Mucosa of descending colon (tissue), 3 donors: ENCODE measurements at regions not wholly inside any gene's neighbourhood (a gene's known extent, or its start where the extent isn't known, plus 50 kb on each side); places are given as distances from the start of the nearest gene placed in this dataset.

ENCODE experiments used
- ATAC-seq: fragments of 200-7000 bp; cut with Tn5 transposase; one replicate; pipeline ENCODE4 v1.9.1; 2020; ENCODE audit warnings: mild to moderate bottlenecking, moderate library complexity
- DNase-seq, 3 donors: peaks; one replicate each; pipeline ENCODE4 v3.0.0-alpha.2; 2020
- H3K36me3 ChIP-seq: fragments of 200-600 bp; one replicate; pipeline ENCODE4 v1.8.0; 2021; ENCODE audit warnings: low read depth, mild to moderate bottlenecking
- H3K4me1 ChIP-seq: fragments of 200-600 bp; one replicate; pipeline ENCODE4 v1.8.0; 2021; ENCODE audit warnings: low read depth, mild to moderate bottlenecking
- H3K4me3 ChIP-seq: fragments of 200-600 bp; one replicate; pipeline ENCODE4 v1.8.0; 2021; ENCODE audit warnings: mild to moderate bottlenecking
- H3K9me3 ChIP-seq: fragments of 200-600 bp; one replicate; pipeline ENCODE4 v1.8.0; 2021; ENCODE audit warnings: mild to moderate bottlenecking
- intact Hi-C, 2 donors: fragments of 100-400 bp; cut with DNase I in 1 of 2; cut with micrococcal nuclease in 1 of 2; formaldehyde crosslinking; loops; one replicate each; pipeline versions ENCODE4 v1.11.0 to v1.11.1; 2022; cut with DNase I, micrococcal nuclease
- TF ChIP-seq, protein P1 (sequence below): fragments of 200-600 bp; IDR thresholded peaks from one replicate; pipeline ENCODE4 v1.8.0; 2022; ENCODE audit warnings: antibody characterized with exemption, mild to moderate bottlenecking
- donor health status: DM: no; HTN: no; CAD: no; lungs with moderate emphysema.
- donor health status: DM: no; HTN: no; CAD: no.
- donor health status: DM: no; HTN: yes; CAD: no.

DNA sequence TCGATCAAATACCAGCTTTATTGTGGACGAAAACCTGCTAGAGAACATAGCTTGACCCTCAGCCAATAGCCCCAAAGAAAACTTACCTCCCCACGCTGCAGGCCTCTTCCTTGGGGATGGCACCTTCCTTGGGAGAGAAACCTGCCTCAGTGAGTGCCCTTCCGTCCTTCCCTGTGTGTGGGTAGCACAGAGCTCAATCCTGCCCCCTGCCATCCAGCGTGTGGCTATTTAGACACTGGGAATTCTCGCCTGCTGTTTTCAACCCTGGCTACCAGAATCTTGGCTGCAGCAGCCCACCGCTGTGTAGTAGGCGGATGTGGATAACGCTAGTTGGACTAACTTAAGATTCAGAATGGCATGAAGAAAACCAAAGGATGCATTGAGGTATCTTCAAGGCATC, 238.2 kb downstream of the TEX36 start:
- intact Hi-C loops, result no loop called here
- ATAC-seq, result no peak
- no peaks in the 10 kb centered on the region for H3K9me3 ChIP-seq
- TF ChIP-seq, protein P1, sequence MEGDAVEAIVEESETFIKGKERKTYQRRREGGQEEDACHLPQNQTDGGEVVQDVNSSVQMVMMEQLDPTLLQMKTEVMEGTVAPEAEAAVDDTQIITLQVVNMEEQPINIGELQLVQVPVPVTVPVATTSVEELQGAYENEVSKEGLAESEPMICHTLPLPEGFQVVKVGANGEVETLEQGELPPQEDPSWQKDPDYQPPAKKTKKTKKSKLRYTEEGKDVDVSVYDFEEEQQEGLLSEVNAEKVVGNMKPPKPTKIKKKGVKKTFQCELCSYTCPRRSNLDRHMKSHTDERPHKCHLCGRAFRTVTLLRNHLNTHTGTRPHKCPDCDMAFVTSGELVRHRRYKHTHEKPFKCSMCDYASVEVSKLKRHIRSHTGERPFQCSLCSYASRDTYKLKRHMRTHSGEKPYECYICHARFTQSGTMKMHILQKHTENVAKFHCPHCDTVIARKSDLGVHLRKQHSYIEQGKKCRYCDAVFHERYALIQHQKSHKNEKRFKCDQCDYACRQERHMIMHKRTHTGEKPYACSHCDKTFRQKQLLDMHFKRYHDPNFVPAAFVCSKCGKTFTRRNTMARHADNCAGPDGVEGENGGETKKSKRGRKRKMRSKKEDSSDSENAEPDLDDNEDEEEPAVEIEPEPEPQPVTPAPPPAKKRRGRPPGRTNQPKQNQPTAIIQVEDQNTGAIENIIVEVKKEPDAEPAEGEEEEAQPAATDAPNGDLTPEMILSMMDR, result no peak
- DNase-seq, result no peak
- H3K4me1 ChIP-seq, result no peaks in the 10 kb centered on the region
- H3K4me3 ChIP-seq, result no peak overlapping the region
- no peaks in the 10 kb centered on the region for H3K36me3 ChIP-seq

DNA sequence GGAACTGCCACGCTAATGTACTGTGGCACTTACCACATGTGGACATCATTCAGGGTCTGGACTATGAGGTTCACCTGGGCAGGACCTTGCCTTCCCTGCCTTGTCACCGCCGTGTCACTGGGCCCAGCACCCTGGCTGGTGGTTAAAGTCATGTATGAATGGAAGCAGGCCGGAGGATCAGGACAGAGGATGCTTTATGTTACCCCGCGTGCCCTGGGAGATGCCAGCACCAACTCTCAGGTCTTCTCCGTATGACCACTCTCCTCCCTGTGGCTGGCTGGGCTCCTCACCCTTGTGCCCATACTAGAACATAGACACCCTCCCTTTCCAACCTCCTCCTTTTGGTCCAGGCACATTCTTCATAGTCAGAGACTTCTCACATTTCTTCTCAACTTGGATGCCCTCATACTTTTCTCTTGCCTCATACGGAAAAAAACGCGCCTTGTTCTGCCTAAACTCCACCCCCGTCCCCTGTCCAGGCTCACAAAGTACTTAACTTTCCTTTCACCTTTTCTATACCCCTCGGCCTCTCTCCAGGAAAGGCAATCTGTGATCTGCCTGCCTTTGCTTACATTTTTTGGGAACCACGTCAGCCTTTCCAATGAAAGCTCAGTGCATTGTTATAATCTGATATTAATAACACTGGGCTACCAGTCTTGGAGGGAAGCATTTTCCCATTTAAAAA, 240.0 kb downstream of the TEX36 start:
- DNase-seq (no peak), ATAC-seq (no peak)
- H3K4me1 ChIP-seq, result no peaks in the 10 kb centered on the region
- H3K9me3 ChIP-seq, result no peaks in the 10 kb centered on the region
- no peak overlapping the region for H3K4me3 ChIP-seq
- TF ChIP-seq, protein P1, result no peak
- no peaks in the 10 kb centered on the region for H3K36me3 ChIP-seq
- intact Hi-C loops, result no loop called here

- Histone ChIP-seq H3K4me1 (no peaks in the 10 kb centered on the region), H3K36me3 (no peaks in the 10 kb centered on the region), H3K9me3 (no peaks in the 10 kb centered on the region), H3K4me3 (no peak overlapping the region)
- no peak for DNase-seq
- TF ChIP-seq, protein P1, result no peak
- ATAC-seq, result no peak
- intact Hi-C loops, result no loop called here
These were observed 241.8 kb downstream of the TEX36 start for GRCh38 chr10:125441151-125441550.

DNA sequence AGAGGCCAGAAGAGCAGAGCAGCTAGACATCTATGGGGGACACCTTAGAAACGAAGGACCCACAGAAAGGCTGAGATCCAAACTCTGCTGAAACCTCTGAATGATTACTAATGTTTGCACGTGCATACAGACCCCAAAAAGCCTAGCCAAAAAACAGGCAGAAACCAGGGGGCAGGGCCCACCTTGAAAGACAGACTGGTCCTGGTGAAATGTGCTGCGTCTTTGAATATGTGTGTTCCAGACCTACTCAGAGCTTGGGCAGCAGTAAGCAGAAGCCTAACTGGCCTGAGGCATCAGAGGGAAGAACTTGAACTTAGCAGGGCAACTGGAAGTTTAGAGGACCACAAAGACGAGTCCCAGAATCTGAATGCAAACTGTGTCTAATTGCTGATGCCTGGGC, 251.8 kb downstream of the TEX36 start:
- DNase-seq (no peak), ATAC-seq (no peak)
- Histone ChIP-seq H3K4me3 (no peak overlapping the region), H3K36me3 (no peaks in the 10 kb centered on the region), H3K9me3 (no peaks in the 10 kb centered on the region), H3K4me1 (no peaks in the 10 kb centered on the region)
- TF ChIP-seq, protein P1, result no peak
- intact Hi-C loops, result no loop called here

- Histone ChIP-seq H3K9me3 (no peaks in the 10 kb centered on the region), H3K4me1 (no peaks in the 10 kb centered on the region), H3K36me3 (no peaks in the 10 kb centered on the region), H3K4me3 (no peak overlapping the region)
- TF ChIP-seq, protein P1, result no peak
- intact Hi-C loops, result no loop called here
- DNase-seq (no peak), ATAC-seq (no peak)
These were observed 254.9 kb downstream of the TEX36 start for GRCh38 chr10:125428054-125428453.
